Neural crest cell (in vitro differentiated cells): ENCODE measurements at regions not wholly inside any gene's neighbourhood (a gene's known extent, or its start where the extent isn't known, plus 50 kb on each side); places are given as distances from the start of the nearest gene placed in this dataset.

ENCODE experiments used
- DNase-seq: peaks from one replicate; pipeline ENCODE4 v3.0.0; 2021; ENCODE audit warnings: low read depth, mixed read lengths, low spot score
- H3K27ac Mint-ChIP-seq: one replicate; pipeline ENCODE4 v1.8.0; 2021; ENCODE audit warnings: mild to moderate bottlenecking, mixed read lengths; ENCODE audit not compliant: unreplicated experiment
- H3K27me3 Mint-ChIP-seq: 2 replicates; pipeline ENCODE4 v1.8.0; 2021; ENCODE audit warnings: low read depth, mild to moderate bottlenecking, mixed read lengths
- H3K36me3 Mint-ChIP-seq: 2 replicates; pipeline ENCODE4 v1.8.0; 2021; ENCODE audit warnings: low read depth, mild to moderate bottlenecking, mixed read lengths
- H3K4me1 Mint-ChIP-seq: 2 replicates; pipeline ENCODE4 v1.8.0; 2021; ENCODE audit warnings: mixed read lengths
- H3K4me3 Mint-ChIP-seq: one replicate; pipeline ENCODE4 v1.8.0; 2021; ENCODE audit warnings: mild to moderate bottlenecking, mixed read lengths
- H3K9me3 Mint-ChIP-seq: 2 replicates; pipeline ENCODE4 v1.8.0; 2021; ENCODE audit warnings: mixed read lengths
- TF ChIP-seq, protein P1 (sequence below): fragments of 200-600 bp; sonication (generic); conservative IDR thresholded peaks from 2 replicates; pipeline ENCODE4 v1.5.0; 2021; ENCODE audit warnings: antibody characterized with exemption, mild to moderate bottlenecking

DNA sequence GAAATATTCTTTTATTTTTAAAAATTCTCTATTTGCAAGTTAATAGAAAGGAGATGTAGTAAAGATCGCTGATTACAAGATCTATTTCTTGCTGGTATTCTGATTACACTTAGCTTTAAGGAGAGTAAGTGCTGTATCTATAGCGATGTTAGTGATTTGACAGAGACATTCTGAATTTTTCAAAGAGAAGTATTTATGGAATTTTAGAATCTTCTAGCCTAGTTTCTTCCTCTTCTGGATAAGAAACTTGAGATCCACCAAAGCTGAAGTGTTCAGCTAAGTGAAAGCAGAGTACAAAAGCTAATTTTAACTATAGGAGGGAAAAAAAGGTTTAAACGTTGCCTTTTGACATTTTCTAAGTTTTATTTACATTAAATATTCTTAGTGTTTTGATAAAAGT, 72.1 kb upstream of the RARB start:
- Mint-ChIP-seq H3K27ac (no peak overlapping the region), H3K4me3 (no peak overlapping the region), H3K36me3 (peaks cover 6% of the 10 kb centered on the region), H3K27me3 (no peaks in the 10 kb centered on the region), H3K4me1 (peaks cover 4% of the 10 kb centered on the region), H3K9me3 (peaks cover 16% of the 10 kb centered on the region)
- TF ChIP-seq, protein P1, sequence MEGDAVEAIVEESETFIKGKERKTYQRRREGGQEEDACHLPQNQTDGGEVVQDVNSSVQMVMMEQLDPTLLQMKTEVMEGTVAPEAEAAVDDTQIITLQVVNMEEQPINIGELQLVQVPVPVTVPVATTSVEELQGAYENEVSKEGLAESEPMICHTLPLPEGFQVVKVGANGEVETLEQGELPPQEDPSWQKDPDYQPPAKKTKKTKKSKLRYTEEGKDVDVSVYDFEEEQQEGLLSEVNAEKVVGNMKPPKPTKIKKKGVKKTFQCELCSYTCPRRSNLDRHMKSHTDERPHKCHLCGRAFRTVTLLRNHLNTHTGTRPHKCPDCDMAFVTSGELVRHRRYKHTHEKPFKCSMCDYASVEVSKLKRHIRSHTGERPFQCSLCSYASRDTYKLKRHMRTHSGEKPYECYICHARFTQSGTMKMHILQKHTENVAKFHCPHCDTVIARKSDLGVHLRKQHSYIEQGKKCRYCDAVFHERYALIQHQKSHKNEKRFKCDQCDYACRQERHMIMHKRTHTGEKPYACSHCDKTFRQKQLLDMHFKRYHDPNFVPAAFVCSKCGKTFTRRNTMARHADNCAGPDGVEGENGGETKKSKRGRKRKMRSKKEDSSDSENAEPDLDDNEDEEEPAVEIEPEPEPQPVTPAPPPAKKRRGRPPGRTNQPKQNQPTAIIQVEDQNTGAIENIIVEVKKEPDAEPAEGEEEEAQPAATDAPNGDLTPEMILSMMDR = no peak
- no peak for DNase-seq

DNA sequence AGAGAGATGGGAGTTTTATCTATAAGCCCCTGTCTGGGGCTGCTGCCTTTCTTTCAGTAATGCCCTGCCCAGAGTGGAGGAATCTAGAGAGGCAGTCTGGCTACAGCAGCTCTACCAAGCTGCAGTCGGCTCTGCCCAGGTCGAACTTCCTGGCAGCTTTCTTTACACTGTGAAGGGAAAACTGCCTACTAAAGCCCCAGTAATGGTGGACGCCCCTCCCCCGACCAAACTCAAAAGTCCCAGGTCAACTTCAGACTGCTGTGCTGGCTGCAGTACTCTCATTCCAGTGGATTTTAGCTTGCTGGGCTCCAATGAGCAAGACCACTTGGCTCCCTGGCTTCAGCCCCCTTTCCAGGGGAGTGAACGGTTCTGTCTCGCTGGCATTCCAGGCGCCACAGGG, 65.9 kb upstream of the RARB start:
- Mint-ChIP-seq H3K36me3 (peaks cover 11% of the 10 kb centered on the region), H3K9me3 (peaks cover 24% of the 10 kb centered on the region), H3K27me3 (no peaks in the 10 kb centered on the region), H3K4me3 (no peak overlapping the region), H3K4me1 (peaks cover 6% of the 10 kb centered on the region), H3K27ac (no peak overlapping the region)
- TF ChIP-seq, protein P1 = no peak
- no peak for DNase-seq

DNA sequence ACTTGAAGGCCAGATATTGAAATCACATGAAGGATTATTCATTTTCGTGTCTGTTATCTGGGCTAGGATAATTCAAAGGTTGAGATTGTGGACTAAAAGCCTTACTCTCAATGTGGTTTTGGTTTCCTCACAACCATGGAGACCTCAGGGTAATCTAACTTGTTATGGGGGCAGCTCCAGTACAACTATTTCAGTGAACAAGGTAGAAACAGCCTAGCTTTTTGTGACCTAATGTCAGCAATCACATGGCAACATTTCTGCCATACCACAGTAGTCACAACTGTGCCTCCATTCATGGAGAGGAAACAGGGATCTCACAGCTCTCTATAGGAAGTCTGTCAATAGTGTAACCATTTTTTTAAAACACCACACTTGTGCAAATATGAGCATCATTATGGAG, 62.4 kb upstream of the RARB start:
- Mint-ChIP-seq H3K27me3 (no peaks in the 10 kb centered on the region), H3K4me1 (peaks cover 6% of the 10 kb centered on the region), H3K4me3 (no peak overlapping the region), H3K27ac (no peak overlapping the region), H3K36me3 (peaks cover 4% of the 10 kb centered on the region), H3K9me3 (peaks cover 8% of the 10 kb centered on the region)
- TF ChIP-seq, protein P1 = no peak
- no peak for DNase-seq

DNA sequence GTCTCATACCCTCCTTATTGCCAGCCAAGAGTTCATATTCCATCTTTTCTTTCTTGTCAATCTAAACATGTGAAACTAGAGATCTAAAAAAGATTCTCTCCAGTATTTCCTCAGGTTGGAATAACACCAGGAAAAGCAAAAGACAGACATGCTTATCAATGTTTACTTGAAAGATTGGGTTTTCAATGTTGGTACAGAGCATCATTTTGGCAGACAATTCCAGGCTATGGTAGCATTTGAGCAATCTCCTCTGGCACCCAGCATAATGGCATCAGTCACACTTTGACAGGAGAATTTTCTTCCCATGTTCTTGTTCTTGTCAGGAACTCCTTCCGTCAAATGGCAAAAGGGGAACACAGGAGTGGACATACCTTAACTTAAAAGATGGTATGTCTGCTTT, 61.0 kb upstream of the RARB start:
- TF ChIP-seq, protein P1 = no peak
- H3K27ac Mint-ChIP-seq = no peak overlapping the region
- DNase-seq = no peak
- peaks cover 4% of the 10 kb centered on the region for H3K36me3 Mint-ChIP-seq
- no peaks in the 10 kb centered on the region for H3K27me3 Mint-ChIP-seq
- H3K9me3 Mint-ChIP-seq = peaks cover 6% of the 10 kb centered on the region
- H3K4me1 Mint-ChIP-seq = peaks cover 6% of the 10 kb centered on the region
- H3K4me3 Mint-ChIP-seq = no peak overlapping the region

DNA sequence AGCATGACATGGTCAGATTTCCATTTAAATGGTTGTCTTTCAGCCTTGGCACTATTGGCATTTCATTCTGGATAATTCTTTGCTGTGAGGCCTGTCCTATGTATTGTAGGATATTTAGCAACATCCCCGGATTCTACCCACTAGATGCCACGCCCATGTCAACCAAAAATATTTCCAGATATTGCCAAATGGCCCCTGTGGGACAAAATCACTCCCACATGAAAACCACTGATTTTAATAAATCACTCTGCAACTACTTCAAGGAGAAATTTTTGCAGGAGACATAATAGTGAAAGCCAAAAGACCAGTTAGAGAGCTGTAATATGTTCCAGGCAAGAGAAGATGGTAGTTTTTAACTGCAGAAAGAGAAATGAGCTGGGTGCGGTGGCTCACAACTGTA, 55.9 kb upstream of the RARB start:
- TF ChIP-seq, protein P1 = no peak
- no peak overlapping the region for H3K4me3 Mint-ChIP-seq
- H3K4me1 Mint-ChIP-seq = no peaks in the 10 kb centered on the region
- DNase-seq = no peak
- no peaks in the 10 kb centered on the region for H3K9me3 Mint-ChIP-seq
- no peaks in the 10 kb centered on the region for H3K27me3 Mint-ChIP-seq
- no peaks in the 10 kb centered on the region for H3K36me3 Mint-ChIP-seq
- H3K27ac Mint-ChIP-seq = no peak overlapping the region

DNA sequence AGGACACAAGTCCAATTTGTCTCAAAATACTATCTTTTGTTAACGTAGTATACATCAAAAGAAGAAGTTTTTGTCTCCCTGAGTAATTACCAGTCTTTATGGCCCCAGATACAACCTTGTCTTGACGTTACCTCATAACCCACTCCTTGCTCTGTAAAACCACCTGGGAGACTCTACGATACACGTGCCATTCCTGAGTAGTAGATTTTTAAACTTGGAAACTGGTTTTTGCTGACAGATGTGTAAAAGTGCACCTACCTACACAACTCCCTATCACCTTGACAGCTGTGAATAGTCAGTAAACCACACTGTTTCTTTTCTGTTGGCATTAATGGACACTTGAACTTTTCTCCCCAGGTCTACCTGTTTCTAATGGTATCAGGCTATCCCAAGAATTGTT, 51.7 kb upstream of the RARB start:
- no peak for DNase-seq
- no peaks in the 10 kb centered on the region for H3K4me1 Mint-ChIP-seq
- H3K27ac Mint-ChIP-seq = no peak overlapping the region
- H3K27me3 Mint-ChIP-seq = no peaks in the 10 kb centered on the region
- no peak overlapping the region for H3K4me3 Mint-ChIP-seq
- TF ChIP-seq, protein P1 = no peak
- no peaks in the 10 kb centered on the region for H3K9me3 Mint-ChIP-seq
- H3K36me3 Mint-ChIP-seq = no peaks in the 10 kb centered on the region
